GM12864 (cell line): ENCODE measurements at regions not wholly inside any gene's neighbourhood (a gene's known extent, or its start where the extent isn't known, plus 50 kb on each side); places are given as distances from the start of the nearest gene placed in this dataset.

Experiments used
- DNase-seq: peaks from one replicate; pipeline ENCODE4 v3.0.0-alpha.2; 2011; ENCODE audit warnings: low read depth
- H3K4me3 ChIP-seq: 2 replicates; pipeline ENCODE4 v1.5.1; 2011; ENCODE audit warnings: mild to moderate bottlenecking, low read depth, low read length, control low read depth
- TF ChIP-seq, protein P1 (sequence below): IDR thresholded peaks from 2 replicates; pipeline ENCODE4 v1.5.1; 2011; ENCODE audit warnings: low read depth, mild to moderate bottlenecking, moderate library complexity, low read length, control low read depth, inconsistent platforms; ENCODE audit errors: missing control alignments

GRCh38 chr12:107429006-107429705 lies 256.4 kb upstream of the PWP1 start:
- TF ChIP-seq, protein P1, sequence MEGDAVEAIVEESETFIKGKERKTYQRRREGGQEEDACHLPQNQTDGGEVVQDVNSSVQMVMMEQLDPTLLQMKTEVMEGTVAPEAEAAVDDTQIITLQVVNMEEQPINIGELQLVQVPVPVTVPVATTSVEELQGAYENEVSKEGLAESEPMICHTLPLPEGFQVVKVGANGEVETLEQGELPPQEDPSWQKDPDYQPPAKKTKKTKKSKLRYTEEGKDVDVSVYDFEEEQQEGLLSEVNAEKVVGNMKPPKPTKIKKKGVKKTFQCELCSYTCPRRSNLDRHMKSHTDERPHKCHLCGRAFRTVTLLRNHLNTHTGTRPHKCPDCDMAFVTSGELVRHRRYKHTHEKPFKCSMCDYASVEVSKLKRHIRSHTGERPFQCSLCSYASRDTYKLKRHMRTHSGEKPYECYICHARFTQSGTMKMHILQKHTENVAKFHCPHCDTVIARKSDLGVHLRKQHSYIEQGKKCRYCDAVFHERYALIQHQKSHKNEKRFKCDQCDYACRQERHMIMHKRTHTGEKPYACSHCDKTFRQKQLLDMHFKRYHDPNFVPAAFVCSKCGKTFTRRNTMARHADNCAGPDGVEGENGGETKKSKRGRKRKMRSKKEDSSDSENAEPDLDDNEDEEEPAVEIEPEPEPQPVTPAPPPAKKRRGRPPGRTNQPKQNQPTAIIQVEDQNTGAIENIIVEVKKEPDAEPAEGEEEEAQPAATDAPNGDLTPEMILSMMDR: no peak
- DNase-seq: no peak
- H3K4me3 ChIP-seq: no peak overlapping the region

GRCh38 chr12:107431942-107432341 lies 253.7 kb upstream of the PWP1 start:
- no peak for DNase-seq
- TF ChIP-seq, protein P1: no peak
- no peak overlapping the region for H3K4me3 ChIP-seq

GRCh38 chr12:107435072-107435471 lies 250.5 kb upstream of the PWP1 start:
- TF ChIP-seq, protein P1: no peak
- no peak for DNase-seq
- no peak overlapping the region for H3K4me3 ChIP-seq

- H3K4me3 ChIP-seq: no peak overlapping the region
- DNase-seq: no peak
- TF ChIP-seq, protein P1: no peak
Observed at GRCh38 chr12:107435520-107435919, 250.1 kb upstream of the PWP1 start.

DNA sequence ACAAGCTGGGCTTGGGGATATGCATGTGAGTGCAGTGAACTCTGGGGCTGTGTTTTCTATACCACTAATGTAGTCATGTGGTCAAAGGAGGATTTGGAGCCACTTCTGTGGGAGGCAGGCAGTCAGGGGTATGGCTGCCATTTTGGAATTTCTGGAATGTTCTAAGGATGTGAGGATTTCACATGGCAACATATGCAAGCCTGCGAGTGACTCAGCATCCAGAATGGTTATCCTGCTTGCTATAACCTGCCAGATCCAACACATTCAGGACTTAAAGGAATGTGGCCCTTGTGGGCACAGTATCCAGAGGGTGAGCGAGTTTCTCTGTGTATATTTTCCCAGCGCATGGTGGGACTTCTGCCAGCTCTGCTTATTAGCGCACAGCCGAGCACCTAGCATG lies 249.2 kb upstream of the PWP1 start:
- no peak overlapping the region for H3K4me3 ChIP-seq
- TF ChIP-seq, protein P1: no peak
- DNase-seq: no peak

DNA sequence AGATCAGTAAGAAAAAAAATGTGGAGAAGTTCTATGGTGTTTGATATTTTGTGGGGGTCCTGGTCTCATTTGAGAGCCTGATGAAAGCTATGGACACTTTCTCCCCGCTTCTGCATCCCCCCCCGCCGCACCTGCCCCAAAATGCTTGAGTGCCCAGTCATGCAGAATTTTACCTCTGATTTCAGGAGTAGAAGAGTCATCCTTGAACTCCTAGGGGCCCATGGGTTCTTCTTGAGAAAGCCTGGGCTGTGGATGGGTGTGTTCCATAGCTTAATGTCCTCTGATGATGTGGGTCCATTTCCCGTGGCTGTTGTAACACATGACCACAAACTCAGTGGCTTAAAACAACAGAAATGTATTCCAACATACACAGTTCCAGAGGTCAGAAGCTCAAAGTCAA lies 248.8 kb upstream of the PWP1 start:
- DNase-seq: no peak
- TF ChIP-seq, protein P1: no peak
- H3K4me3 ChIP-seq: no peak overlapping the region

GRCh38 chr12:107437954-107438353 lies 247.6 kb upstream of the PWP1 start:
- DNase-seq: no peak
- no peak overlapping the region for H3K4me3 ChIP-seq
- TF ChIP-seq, protein P1: no peak
